ENCODE measurements at regions not wholly inside any gene's neighbourhood (a gene's known extent, or its start where the extent isn't known, plus 50 kb on each side); places are given as distances from the start of the nearest gene placed in this dataset.

DNA sequence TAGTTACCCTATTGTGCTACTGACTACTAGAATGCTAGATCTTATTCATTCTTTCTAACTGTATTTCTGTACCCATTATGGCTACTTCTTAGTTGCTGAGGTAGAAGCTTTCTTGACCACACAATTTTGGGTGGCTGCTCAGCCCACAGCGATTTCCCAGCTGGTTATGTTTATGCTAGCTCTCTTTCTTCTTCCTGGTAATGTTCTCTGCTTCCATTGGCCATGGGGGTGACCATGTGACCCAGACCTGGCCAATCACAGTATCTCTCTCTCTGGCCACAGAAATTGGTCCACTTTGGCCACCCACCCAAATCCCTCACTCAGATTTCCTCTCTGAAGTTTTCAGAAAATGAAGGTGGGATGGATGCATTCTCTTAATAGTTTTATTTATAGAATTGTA lies 427.9 kb upstream of the CLINT1 start:
- no peak for DNase-seq (ENCODE audit: low read depth, low spot score)
- in situ Hi-C loops (cut with HindIII; ENCODE audit: low pct_unique_long_range_greater_than_20kb, low sequenced_read_pairs) = no loop called here

DNA sequence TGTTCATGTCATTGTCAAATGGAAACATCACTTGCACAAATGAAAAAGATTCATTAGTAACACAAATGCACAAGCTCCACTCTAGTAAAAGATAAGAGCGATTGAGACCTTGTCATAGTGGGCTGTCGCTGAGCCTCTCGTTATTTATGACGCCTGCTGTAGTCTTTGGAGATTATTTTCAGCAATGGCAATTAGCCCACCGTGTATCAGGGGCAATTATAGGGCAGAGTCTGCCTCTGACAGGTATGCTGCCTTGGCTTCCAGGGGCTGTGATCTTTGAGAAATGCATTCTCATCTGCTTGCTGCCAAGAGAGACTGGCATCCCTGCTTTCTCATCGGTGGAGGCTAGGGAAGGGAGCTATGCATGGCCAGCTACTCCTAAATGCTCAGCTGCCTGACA lies 426.8 kb upstream of the CLINT1 start:
- DNase-seq (ENCODE audit: low read depth, low spot score) = no peak
- in situ Hi-C loops (cut with HindIII; ENCODE audit: low pct_unique_long_range_greater_than_20kb, low sequenced_read_pairs) = no loop called here

DNA sequence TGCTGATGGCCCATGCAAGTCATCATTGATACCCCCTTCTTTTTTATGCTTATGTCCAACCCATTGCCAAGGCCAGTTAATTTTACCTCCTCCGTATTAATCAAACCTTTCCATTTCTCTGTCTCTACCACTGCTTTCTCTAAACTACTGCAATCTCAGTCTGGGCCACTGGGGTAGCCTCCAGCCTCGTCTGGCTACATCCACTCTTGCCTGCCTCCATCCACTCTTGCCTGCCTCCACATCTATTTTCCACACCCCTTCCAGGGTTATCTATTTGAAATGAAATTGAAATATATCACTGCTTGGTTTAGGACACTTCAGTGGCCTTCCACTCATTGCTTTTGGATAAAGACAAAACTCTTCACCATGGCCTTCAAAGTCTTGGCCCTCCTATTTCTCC lies 425.3 kb upstream of the CLINT1 start:
- in situ Hi-C loops (cut with HindIII; ENCODE audit: low pct_unique_long_range_greater_than_20kb, low sequenced_read_pairs) = no loop called here
- DNase-seq (ENCODE audit: low read depth, low spot score) = no peak

DNA sequence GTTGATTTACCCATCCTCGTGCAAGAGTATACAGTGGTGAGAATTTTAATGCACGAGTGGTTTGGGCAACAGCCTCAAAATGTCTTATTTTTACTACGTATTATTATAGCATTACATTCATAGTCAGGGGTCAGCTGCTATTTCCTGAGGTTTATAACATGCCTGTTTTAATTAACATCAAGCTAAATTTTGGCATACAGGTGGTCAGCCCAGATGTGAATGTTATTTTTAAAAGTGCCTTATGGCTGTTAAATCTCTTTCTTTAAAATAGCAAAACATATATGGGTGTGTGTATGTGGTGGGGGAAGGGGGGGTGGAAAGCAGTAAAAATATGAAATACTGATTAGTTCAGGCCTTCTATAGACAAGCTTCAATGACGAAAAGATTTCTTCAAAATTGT lies 424.5 kb upstream of the CLINT1 start:
- in situ Hi-C loops (cut with HindIII; ENCODE audit: low pct_unique_long_range_greater_than_20kb, low sequenced_read_pairs) = no loop called here
- no peak for DNase-seq (ENCODE audit: low read depth, low spot score)

DNA sequence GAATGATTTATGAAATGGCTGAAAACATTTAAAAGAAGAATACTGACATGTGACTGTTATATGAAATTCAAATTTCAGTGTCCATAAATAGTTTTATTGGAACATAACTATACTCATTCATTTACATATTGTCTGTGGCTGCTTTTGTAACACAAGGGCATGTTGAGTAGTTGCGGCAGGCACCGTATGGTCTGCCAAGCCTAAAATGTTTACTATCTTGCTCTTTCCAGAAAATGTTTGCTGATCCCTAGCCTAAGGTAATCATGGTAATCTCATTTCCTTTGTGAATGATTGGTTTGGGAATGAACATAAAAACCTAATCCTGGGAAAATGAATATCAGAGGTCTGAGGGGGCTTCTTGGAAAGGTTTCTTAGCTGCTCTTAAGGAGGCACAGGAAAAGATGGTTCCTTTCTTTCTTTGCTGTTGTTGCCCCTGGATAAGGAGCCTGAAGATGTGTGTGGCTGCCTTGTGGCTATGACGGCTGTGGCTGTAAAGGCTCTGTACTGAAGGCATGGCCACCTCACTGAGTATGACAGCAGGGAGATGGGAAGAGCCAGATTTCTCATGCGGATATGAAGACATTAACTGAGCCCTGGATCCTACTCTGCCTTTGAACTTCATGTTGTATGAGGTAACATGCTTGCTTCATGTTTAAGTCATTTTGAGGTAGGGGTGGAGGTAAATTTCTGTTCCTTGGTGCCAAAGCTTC lies 419.4 kb upstream of the CLINT1 start:
- in situ Hi-C loops (cut with HindIII; ENCODE audit: low pct_unique_long_range_greater_than_20kb, low sequenced_read_pairs) = no loop called here
- DNase-seq (ENCODE audit: low read depth, low spot score) = no peak

DNA sequence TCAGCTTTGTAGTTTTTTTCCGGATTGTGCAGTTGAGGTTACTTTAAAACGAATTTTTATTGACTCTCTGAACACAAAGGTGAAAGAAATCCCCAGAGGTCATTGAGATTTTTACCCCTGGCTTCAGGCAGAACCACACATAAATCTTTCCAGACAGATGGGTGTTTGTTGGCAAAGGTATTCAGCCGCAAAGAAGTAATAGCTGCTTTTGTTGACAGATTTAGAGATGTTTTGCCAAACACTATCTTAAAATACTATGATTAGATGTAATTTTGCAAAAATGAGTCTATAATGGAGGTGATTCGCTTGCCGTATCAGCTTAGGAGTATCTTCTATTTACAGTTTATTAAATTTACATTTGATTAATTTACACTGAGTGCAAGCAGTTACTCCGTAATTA lies 418.3 kb upstream of the CLINT1 start:
- in situ Hi-C loops (cut with HindIII; ENCODE audit: low pct_unique_long_range_greater_than_20kb, low sequenced_read_pairs) = no loop called here
- DNase-seq (ENCODE audit: low read depth, low spot score) = no peak

DNA sequence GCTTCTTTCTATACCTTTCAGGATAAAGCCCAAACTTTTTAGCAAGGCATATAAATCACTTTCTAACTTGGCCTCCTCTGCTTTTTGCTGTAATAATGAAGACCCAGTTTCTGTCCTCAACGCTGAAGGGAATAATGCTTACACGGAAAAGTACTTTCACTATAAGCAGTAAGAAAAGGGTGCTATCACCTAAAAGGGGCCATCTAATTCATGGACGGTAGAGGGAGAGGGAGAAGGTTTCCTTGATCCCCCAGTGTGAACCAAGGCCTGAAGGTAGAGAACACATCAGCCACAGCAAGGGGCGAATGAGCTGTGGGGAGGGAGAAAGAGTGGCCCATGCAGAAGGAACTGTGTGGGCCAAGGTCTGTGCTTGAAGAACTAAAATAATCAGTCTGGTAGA lies 417.7 kb upstream of the CLINT1 start:
- no peak for DNase-seq (ENCODE audit: low read depth, low spot score)
- in situ Hi-C loops (cut with HindIII; ENCODE audit: low pct_unique_long_range_greater_than_20kb, low sequenced_read_pairs) = no loop called here

DNA sequence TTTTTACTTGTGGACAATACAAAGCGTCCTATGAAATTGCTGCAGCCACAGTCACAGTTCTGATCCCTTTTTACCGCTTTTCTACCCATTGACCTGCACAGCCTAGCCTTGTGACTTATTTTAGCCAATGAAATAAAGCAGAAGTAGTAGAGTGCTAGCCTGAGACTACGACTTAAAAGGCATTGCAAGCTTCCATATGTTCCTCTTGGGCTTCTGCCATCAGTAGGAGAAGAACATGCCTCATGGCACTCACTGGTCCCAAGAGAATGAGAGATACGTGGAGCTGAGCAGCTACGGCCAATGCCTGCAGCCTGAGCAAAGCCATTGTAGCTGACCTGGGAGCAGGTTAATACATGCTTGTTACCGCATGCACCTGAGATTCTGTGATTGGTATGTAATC lies 416.6 kb upstream of the CLINT1 start:
- no peak for DNase-seq (ENCODE audit: low read depth, low spot score)
- in situ Hi-C loops (cut with HindIII; ENCODE audit: low pct_unique_long_range_greater_than_20kb, low sequenced_read_pairs) = no loop called here

DNA sequence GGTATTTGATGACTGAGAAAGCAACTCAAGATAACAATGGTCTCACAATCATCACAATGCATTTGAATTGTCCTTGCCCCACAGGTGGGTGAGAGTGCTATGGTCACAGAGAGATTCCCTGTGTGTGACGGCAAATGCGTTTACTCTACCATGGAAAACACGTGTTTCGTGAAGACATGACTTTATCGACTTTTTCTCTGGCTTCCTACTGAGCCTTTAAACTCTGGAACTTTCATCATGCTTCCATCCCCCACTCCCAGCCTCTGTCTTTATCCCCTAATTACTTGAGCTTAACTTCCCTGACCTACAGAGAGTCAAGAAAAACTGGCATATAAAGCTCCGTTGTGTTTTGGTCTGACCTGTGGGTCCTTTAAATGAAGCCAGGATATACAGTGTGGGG lies 414.1 kb upstream of the CLINT1 start:
- in situ Hi-C loops (cut with HindIII; ENCODE audit: low pct_unique_long_range_greater_than_20kb, low sequenced_read_pairs) = no loop called here
- no peak for DNase-seq (ENCODE audit: low read depth, low spot score)

DNA sequence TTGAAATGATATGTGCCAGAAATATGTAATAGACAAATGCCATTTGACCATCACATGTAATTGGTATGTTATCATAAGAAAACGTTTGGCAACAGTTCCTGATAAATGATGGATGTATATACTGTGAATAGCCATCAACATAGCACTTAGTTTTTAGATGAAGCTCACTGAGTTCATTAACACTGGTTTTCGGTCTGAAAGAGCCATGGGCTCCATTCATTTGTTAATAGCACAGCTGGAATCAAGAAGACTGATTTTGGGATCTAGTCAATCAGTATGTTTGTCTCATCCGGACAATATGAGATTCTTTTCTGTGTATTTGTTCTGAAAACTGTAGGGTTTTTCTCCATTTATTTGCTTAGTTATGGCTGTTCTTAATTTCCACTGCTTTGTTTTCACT lies 413.5 kb upstream of the CLINT1 start:
- no peak for DNase-seq (ENCODE audit: low read depth, low spot score)
- in situ Hi-C loops (cut with HindIII; ENCODE audit: low pct_unique_long_range_greater_than_20kb, low sequenced_read_pairs) = no loop called here

DNA sequence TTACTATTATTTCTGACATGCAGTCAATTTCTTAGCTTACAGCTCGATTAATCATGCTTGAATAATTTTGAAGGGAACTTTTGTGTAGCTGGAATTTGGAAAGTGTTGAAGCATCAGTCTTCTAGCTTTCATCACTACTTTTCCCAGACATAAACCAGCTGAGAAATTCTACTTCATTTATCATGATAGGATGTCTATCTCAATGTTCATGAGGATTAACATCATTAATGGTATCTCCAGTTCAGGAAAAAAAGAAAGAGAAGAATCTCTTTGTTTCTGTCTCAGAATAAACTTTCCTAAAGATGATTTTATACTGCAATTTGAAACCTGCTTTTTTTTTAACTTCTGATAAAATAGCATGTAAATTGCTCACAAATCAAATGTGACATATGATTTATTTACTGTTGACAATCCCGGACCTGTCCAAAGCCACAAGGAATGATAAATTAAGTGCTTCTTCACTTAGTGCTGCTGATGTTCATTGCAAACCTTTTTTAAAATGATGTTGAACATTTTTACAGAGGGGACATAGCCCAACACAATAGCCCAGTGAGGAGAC lies 412.1 kb upstream of the CLINT1 start:
- DNase-seq (ENCODE audit: low read depth, low spot score) = no peak
- in situ Hi-C loops (cut with HindIII; ENCODE audit: low pct_unique_long_range_greater_than_20kb, low sequenced_read_pairs) = no loop called here

DNA sequence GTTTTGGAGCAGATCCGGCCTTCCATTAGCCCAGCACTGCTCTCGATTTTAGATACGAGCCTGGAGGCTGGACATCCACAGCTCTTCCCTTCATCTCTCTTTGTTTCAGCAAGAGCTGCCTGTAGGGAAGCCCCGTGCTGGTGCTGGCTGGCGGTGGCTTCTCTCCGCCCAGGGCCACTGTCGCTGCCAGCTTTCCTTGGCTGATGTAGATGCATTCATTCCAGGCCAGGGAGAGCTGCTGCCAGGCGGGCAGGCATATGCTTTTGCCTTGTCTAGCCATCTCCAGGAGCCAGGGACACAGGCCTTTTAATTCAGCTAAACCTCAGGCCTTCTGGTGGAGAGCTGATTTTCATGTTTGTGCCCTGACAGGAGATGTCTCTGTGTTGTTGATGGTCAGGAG lies 409.3 kb upstream of the CLINT1 start:
- in situ Hi-C loops (cut with HindIII; ENCODE audit: low pct_unique_long_range_greater_than_20kb, low sequenced_read_pairs) = no loop called here
- no peak for DNase-seq (ENCODE audit: low read depth, low spot score)

DNA sequence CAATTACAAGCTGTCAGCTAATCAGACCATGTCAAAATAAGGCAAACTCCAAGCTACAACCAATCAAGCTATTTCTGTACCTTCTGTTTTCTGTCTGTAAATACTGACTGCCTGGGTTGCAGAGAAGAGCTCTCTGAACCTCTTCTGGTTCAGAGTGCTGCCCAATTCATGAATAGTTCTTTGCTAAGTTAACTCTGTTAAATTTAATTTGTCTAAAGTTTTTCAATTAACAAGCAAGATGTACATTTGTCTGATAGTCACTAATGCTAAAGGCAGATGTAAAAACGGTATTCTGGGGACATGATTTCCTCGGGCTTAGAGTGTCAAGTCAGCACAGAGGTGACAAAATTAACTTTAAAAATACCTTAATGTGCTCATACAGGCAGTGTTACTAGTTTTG lies 408.3 kb upstream of the CLINT1 start:
- in situ Hi-C loops (cut with HindIII; ENCODE audit: low pct_unique_long_range_greater_than_20kb, low sequenced_read_pairs) = no loop called here
- DNase-seq (ENCODE audit: low read depth, low spot score) = no peak

DNA sequence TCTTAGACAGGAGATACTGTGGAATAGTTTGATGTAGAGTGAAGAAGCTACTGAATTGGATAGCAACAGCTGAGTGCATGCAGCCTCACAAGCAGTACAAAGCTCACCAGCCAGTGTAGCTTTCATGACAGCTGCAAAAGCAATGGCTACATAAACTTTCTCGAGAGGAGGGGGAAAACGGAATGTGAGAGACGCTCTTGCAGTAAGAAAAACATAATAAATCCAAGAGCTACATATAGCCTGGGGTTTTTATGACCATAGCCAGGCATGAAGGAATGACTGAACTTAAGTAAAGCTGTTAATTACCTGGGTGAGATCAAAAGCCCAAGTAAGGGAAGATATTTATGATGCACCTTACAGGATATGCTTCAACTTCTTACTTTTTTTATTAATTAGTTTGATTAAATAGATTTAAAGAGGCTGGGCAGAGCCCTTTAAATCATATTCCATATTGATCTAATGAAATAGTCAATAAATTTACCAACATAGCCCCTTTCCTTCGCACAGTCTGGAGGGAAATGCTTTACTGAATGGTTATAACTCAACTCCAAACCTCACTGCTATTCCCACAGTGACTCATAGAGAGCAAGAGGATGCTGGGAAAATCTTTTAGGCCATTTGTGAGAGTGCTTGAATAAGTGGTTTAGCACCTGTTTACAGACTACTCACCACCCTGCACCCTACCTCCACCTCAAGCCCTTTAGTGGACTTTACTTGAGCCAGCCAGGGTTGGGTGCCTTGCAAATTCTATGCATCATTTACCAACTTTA lies 407.2 kb upstream of the CLINT1 start:
- no peak for DNase-seq (ENCODE audit: low read depth, low spot score)
- in situ Hi-C loops (cut with HindIII; ENCODE audit: low pct_unique_long_range_greater_than_20kb, low sequenced_read_pairs) = no loop called here

DNA sequence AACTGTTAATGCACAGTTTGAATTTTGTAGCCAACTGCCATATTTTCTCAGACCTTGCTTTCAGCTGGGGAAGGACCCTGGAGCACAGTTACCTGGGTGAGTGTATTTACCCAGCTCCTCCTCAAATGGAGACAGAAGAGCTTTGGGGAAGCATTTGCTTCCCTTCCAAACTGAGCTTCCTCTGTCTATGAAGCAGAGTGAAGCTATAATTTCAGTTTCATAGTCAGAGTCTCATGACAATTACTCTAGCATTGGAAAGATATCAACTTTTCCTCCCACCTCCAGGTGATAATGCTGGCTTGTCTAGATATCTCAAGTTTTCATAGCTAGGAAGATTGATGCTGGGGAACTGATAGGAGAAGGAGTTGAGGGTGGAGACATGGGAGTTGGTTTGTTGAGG lies 406.4 kb upstream of the CLINT1 start:
- no peak for DNase-seq (ENCODE audit: low read depth, low spot score)
- in situ Hi-C loops (cut with HindIII; ENCODE audit: low pct_unique_long_range_greater_than_20kb, low sequenced_read_pairs) = no loop called here

DNA sequence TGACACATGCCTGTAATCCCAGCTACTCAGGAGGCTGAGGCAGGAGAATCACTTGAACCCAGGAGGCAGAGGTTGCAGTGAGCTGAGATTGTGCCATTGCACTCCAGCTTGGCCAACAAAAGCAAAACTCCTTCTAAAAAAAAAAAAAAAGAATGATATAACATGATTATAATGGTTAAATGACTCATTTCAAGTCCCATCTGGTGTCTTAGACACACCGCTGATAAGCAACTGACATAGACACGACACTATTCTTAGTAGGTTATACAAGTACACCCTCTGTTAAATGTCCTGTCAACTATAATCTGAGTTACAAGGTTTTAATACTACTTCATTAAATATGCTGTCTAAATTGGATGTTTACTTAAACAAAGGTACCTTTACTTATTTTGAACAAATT lies 405.3 kb upstream of the CLINT1 start:
- in situ Hi-C loops (cut with HindIII; ENCODE audit: low pct_unique_long_range_greater_than_20kb, low sequenced_read_pairs) = no loop called here
- no peak for DNase-seq (ENCODE audit: low read depth, low spot score)

DNA sequence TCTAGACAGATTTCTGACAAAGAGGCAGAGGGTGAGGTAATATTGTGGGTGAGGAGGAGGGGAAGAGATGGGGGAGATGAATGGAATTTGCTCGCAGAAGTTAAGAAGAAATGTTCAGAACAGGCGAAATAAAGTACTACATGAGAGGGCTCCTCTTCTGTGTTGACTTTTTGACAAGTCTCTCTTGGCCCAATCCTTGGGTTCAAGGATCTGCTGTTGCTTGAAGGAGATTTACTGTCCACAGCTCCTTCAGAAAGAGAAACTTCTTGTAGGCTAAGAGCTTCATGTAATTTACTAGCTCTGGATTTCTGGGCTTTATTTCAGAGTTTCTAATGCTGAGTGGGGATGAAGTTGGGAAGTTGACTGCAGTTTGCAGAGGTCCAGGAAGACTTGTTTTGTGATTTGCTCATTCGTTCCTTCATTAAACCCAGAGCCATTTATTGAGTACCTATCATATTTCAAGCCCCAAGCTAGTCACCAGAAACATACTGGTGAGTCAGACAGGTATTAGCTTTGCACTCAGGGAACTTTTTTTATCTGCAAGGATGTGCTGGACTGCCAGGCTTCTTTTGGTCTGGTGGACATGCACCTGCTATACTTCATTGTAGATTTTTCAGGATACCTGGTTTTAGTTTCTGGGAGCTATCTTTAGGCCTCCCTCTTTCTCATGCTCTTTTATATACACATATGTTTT lies 402.9 kb upstream of the CLINT1 start:
- in situ Hi-C loops (cut with HindIII; ENCODE audit: low pct_unique_long_range_greater_than_20kb, low sequenced_read_pairs) = no loop called here
- DNase-seq (ENCODE audit: low read depth, low spot score) = no peak

DNA sequence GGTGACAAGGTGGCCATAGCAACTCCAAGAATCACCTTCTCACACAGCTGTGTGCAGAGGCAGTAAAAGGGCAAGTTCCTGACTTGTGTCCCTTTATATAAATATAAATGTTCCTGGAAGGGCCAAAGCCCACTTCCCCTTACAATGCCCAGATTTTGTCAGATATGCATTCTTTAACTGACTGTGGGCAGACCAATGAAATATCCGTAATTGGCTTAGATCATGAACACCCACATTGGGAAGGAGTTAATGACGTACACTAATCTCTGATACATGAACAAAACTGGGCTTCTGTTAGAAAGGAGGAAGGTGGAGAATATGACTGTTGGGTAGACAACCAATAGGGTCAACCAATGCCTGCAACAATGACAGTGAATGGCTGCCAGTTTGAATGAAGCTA lies 397.2 kb upstream of the CLINT1 start:
- in situ Hi-C loops (cut with HindIII; ENCODE audit: low pct_unique_long_range_greater_than_20kb, low sequenced_read_pairs) = no loop called here
- no peak for DNase-seq (ENCODE audit: low read depth, low spot score)

DNA sequence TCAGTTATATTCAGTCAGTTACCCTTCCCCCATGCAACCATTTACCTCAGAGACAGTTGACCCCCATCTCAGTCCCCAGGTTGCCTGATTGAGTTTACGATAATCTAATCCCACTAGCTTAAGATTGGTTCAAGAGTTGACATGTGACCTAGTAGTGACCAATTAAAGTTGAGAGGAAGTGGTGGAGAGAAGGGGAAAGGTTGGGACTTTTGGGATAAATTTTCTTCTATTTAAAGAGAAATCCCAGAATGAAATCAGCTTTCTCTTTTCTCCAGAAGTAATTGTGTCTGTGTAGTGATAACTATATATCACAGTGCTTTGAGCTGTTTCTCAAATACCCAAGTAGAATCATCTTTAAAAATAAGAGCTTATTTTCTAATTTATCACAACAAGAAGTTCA lies 396.7 kb upstream of the CLINT1 start:
- in situ Hi-C loops (cut with HindIII; ENCODE audit: low pct_unique_long_range_greater_than_20kb, low sequenced_read_pairs) = no loop called here
- no peak for DNase-seq (ENCODE audit: low read depth, low spot score)

All from SK-MEL-5 (cell line).